ENCODE measurements at regions not wholly inside any gene's neighbourhood (a gene's known extent, or its start where the extent isn't known, plus 50 kb on each side); places are given as distances from the start of the nearest gene placed in this dataset.
A peak's percentile ranks its signal among the peaks of the same experiment; 100 is the strongest.

DNA sequence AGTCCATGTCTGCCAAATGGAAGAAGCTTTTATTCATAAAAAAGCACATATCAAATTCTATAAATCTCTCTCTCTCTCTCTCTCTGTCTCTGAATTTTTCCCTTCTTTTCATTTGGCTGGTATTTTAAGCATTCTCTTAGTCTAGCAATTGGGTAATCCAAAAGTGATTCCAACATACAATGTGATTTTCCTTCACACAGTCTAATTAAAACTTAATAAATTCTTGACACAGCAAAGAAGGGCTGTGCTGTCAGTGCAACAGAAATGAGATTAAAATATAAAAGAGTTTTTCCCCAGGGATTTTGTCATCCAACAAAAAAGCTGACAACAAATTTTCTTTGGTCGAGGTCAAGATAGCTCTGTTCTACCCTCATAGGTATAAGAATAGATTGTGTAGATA, 216.9 kb downstream of the CENPC start:
- WGBS, 2 donors, result 56 to 70% methylated on average over 1 of the region's 1 CpG
- Histone ChIP-seq H3K36me3 (no peaks in the 10 kb centered on the region), H3K4me3 (no peak overlapping the region), H3K27ac (no peak overlapping the region), H3K4me1 (no peaks in the 10 kb centered on the region), H3K9me3 (no peaks in the 10 kb centered on the region), H3K27me3 (peaks cover 0 to 12% (median 0%) of the 10 kb centered on the region in 7 donors)
- no peak for DNase-seq
- intact Hi-C loops (cut with DNase I), result loop anchor here in 4 of 10 donors (5.0 to 10.0 kb wide), 2 partner anchors 241 to 244 kb away; no protein-coding TSS in a partner anchor
- ATAC-seq, result no peak
- TF ChIP-seq, protein P1, sequence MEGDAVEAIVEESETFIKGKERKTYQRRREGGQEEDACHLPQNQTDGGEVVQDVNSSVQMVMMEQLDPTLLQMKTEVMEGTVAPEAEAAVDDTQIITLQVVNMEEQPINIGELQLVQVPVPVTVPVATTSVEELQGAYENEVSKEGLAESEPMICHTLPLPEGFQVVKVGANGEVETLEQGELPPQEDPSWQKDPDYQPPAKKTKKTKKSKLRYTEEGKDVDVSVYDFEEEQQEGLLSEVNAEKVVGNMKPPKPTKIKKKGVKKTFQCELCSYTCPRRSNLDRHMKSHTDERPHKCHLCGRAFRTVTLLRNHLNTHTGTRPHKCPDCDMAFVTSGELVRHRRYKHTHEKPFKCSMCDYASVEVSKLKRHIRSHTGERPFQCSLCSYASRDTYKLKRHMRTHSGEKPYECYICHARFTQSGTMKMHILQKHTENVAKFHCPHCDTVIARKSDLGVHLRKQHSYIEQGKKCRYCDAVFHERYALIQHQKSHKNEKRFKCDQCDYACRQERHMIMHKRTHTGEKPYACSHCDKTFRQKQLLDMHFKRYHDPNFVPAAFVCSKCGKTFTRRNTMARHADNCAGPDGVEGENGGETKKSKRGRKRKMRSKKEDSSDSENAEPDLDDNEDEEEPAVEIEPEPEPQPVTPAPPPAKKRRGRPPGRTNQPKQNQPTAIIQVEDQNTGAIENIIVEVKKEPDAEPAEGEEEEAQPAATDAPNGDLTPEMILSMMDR (IDR thresholded peaks at IDR 0.05), result no peak

DNA sequence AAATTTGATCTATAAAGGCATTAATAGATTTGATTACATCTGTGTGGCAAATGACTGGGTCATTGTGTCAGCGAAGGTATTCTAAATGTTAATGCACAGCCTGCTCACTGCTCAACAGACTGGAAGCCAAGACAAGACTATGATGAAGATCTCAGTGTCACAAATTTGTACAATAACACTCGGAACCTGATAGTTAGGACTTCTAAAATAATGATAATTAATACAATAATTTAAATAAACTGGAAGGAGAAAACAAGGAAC, 217.4 kb downstream of the CENPC start:
- Histone ChIP-seq H3K27me3 (peaks cover 0 to 12% (median 0%) of the 10 kb centered on the region in 7 donors), H3K9me3 (no peaks in the 10 kb centered on the region), H3K27ac (no peak overlapping the region), H3K4me3 (no peak overlapping the region), H3K36me3 (no peaks in the 10 kb centered on the region), H3K4me1 (no peaks in the 10 kb centered on the region)
- no peak for DNase-seq
- WGBS, 2 donors, result 44 to 60% methylated on average over 2 of the region's 2 CpGs
- TF ChIP-seq, protein P1 (IDR thresholded peaks at IDR 0.05), result no peak
- ATAC-seq, result no peak
- intact Hi-C loops (cut with DNase I), result loop anchor here in 4 of 10 donors (5.0 to 10.0 kb wide), 2 partner anchors 241 to 243 kb away; no protein-coding TSS in a partner anchor

DNA sequence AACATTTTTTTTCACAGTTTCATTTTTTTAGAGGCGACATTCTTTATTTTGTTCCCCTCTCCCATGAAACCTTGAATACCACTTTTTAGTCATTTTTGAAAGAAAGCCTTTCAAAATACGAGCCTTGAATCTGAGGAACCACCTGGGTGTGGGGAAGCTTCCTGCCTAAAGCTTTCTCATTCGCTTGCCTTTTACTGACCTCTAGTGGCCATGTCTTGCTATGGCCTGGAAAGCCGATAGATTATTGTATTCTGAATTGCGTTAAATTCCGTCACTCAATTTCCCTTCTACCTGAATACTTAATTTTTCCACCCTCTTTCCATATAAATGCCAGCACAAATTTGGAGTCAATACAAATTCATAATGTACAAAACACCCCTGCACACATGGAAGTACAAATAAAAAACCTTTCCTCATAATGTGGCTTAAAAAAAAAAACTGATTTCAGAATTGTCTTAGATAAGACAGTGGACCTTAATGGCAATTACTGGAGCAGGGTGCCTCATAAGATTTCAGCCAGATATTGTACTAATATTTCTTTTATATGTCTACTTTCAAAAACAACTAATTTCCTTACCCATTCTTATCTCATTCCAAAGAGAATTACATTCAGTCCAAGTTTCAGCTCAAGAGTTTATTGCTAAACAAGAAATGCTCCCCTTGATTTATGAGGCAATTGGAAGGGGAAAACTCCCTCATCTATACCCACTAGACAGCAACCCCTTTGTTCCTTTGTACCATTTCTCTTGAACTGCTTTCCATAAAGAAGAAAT, 217.9 kb downstream of the CENPC start:
- Histone ChIP-seq H3K4me3 (no peak overlapping the region), H3K9me3 (no peaks in the 10 kb centered on the region), H3K27ac (no peak overlapping the region), H3K27me3 (peaks cover 0 to 12% (median 0%) of the 10 kb centered on the region in 7 donors), H3K36me3 (no peaks in the 10 kb centered on the region), H3K4me1 (no peaks in the 10 kb centered on the region)
- ATAC-seq (peak in 4 of 8 donors; percentile 62 to 67 (median 65)), DNase-seq (peak in 1 of 2 donors; percentile 40)
- TF ChIP-seq, protein P1 (IDR thresholded peaks at IDR 0.05), result peak; percentile 71 to 88 (median 85)
- intact Hi-C loops (cut with DNase I), result loop anchor here in 4 of 10 donors (5.0 to 10.0 kb wide), 2 partner anchors 240 to 243 kb away; no protein-coding TSS in a partner anchor
- 3% methylated on average over 6 of the region's 6 CpGs for WGBS, 2 donors

DNA sequence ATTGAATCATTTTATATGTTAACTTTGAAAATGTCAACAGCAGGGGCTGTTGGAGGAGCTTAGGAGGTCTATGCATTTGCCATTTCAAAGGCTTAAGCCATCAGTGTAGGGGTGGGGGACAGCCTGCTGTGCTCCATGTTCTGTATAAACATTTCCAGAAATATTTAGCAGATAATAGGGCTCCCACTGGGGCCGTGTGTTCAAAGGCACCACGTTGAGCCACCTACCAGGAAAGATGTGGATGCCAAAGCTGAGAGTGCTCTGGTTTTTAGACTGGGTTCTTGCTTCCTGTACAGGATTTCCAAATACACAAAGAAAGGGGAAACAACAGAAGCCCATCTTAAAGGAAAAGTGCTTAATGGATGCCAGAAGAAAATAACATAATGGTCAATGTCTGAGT, 219.5 kb downstream of the CENPC start:
- no peaks in the 10 kb centered on the region for H3K36me3 ChIP-seq
- ATAC-seq (no peak), DNase-seq (no peak)
- H3K27me3 ChIP-seq, result peaks cover 0 to 10% (median 0%) of the 10 kb centered on the region in 7 donors
- no peaks in the 10 kb centered on the region for H3K4me1 ChIP-seq
- TF ChIP-seq, protein P1 (IDR thresholded peaks at IDR 0.05), result no peak
- H3K4me3 ChIP-seq, result no peak overlapping the region
- intact Hi-C loops (cut with DNase I), result loop anchor here in 4 of 10 donors (5.0 to 10.0 kb wide), 2 partner anchors 238 to 241 kb away; no protein-coding TSS in a partner anchor
- no peaks in the 10 kb centered on the region for H3K9me3 ChIP-seq
- no peak overlapping the region for H3K27ac ChIP-seq
- 9 to 15% methylated on average over 2 of the region's 2 CpGs for WGBS, 2 donors

Data from heart right ventricle (tissue), 16 donors.